HCT116 (cell line): ENCODE measurements at regions not wholly inside any gene's neighbourhood (a gene's known extent, or its start where the extent isn't known, plus 50 kb on each side); places are given as distances from the start of the nearest gene placed in this dataset.

Experiments used
- ATAC-seq: fragments of 200-7000 bp; cut with Tn5 transposase; 2 replicates; pipeline ENCODE4 v1.9.1; 2020; ENCODE audit warnings: mild to moderate bottlenecking, moderate library complexity
- BruUV-seq: library from RNA; stranded (reverse); fragments of 400-500 nt; replicated peaks from 2 replicates; lab custom pipeline; 2021; lab: Mats Ljungman, UMichigan
- CTCF ChIA-PET: fragments of 300-600 bp; sonication (Branson Sonifier 250); formaldehyde crosslinking; loops from one replicate; lab custom pipeline; 2021; ENCODE audit warnings: antibody characterized with exemption; lab: Charles Lee
- POLR2A ChIA-PET: fragments of 300-600, 350-600 bp; sonication (Branson Sonifier 250); formaldehyde crosslinking; loops from one replicate; lab custom pipeline; 2021; ENCODE audit warnings: antibody characterized with exemption; lab: Charles Lee
- RAD21 ChIA-PET, 2 experiments: fragments of 300-600 bp; sonication (Branson Sonifier 250); formaldehyde crosslinking; loops; one replicate each; lab custom pipeline; 2023; ENCODE audit warnings: low total read pairs in 2 of 2; ENCODE audit not compliant: uncharacterized antibody in 2 of 2, unreplicated experiment in 2 of 2, low non-redundant PET in 1 of 2; lab: Charles Lee
- DNase-seq: peaks from one replicate; pipeline ENCODE4 v3.0.0-alpha.2; 2010; ENCODE audit warnings: low read depth, low spot score
- H2AFZ ChIP-seq: fragments of 200-600 bp; shearing (Covaris generic), sonication (generic); 2 replicates; pipeline ENCODE4 v1.6.1; 2017; ENCODE audit warnings: low read depth, mixed run types, mixed read lengths, antibody characterized with exemption, low read length; ENCODE audit not compliant: poor library complexity, severe bottlenecking
- H3K27ac ChIP-seq: 2 replicates; pipeline ENCODE4 v1.5.1; 2012; ENCODE audit warnings: low read depth, low read length
- H3K27me3 ChIP-seq: fragments of 200-600 bp; sonication (generic); 2 replicates; pipeline ENCODE4 v1.6.1; 2016; ENCODE audit warnings: mixed run types, low read length, mixed read lengths; ENCODE audit not compliant: insufficient read depth
- H3K36me3 ChIP-seq, 2 experiments: fragments of 200-500 bp in 1 of 2; fragments of 200-600 bp in 1 of 2; sonication (Bioruptor generic) in 1 of 2; sonication (generic) in 1 of 2; 2 replicates each; pipeline versions ENCODE4 v1.5.1 to v1.6.1; 2014 to 2016; ENCODE audit warnings: low read length in 2 of 2, inconsistent platforms in 1 of 2, mixed read lengths in 1 of 2, mixed run types in 1 of 2; ENCODE audit not compliant: insufficient read depth in 2 of 2, control insufficient read depth in 1 of 2
- H3K4me1 ChIP-seq, 2 experiments: fragments of 200-600 bp in 1 of 2; sonication (generic) in 1 of 2; 2 replicates each; pipeline versions ENCODE4 v1.5.1 to v1.6.1; 2012 to 2017; ENCODE audit warnings: low read length in 2 of 2, inconsistent platforms in 1 of 2, mild to moderate bottlenecking in 1 of 2, mixed read lengths in 1 of 2, mixed run types in 1 of 2, moderate library complexity in 1 of 2; ENCODE audit not compliant: insufficient read depth in 2 of 2, control insufficient read depth in 1 of 2
- H3K4me2 ChIP-seq: fragments of 200-600 bp; sonication (generic); 2 replicates; pipeline ENCODE4 v1.6.1; 2017; ENCODE audit warnings: mixed run types, low read length, mixed read lengths
- H3K4me3 ChIP-seq, 2 experiments: fragments of 200-600 bp in 1 of 2; sonication (generic) in 1 of 2; replicated peaks in 1 of 2; 2 replicates each; pipeline ENCODE4 v1.5.1; 2011 to 2016; ENCODE audit warnings: low read length in 2 of 2, control low read depth in 1 of 2, low read depth in 1 of 2, mild to moderate bottlenecking in 1 of 2, mixed read lengths in 1 of 2, mixed run types in 1 of 2
- H3K79me2 ChIP-seq: fragments of 200-600 bp; sonication (generic); 2 replicates; pipeline ENCODE4 v1.6.1; 2017; ENCODE audit warnings: mild to moderate bottlenecking, mixed run types, low read length, moderate library complexity, mixed read lengths; ENCODE audit not compliant: insufficient read depth
- H3K9ac ChIP-seq: fragments of 200-600 bp; sonication (generic); 2 replicates; pipeline ENCODE4 v1.6.1; 2016; ENCODE audit warnings: low read length, mixed read lengths
- H3K9me2 ChIP-seq: fragments of 200-600 bp; sonication (generic), shearing (Covaris generic); 2 replicates; pipeline ENCODE4 v1.6.1; 2017; ENCODE audit warnings: mixed run types, mild to moderate bottlenecking, moderate library complexity; ENCODE audit not compliant: insufficient read depth
- H3K9me3 ChIP-seq, 2 experiments: fragments of 200-500 bp in 1 of 2; fragments of 200-600 bp in 1 of 2; sonication (Bioruptor generic) in 1 of 2; sonication (generic) in 1 of 2; 2 replicates each; pipeline ENCODE4 v1.6.1; 2014 to 2017; ENCODE audit warnings: low read length in 2 of 2, mixed read lengths in 2 of 2, inconsistent platforms in 1 of 2, low read depth in 1 of 2, mild to moderate bottlenecking in 1 of 2, mixed run types in 1 of 2, moderate library complexity in 1 of 2; ENCODE audit not compliant: control insufficient read depth in 1 of 2, insufficient read depth in 1 of 2
- H4K20me1 ChIP-seq: fragments of 200-600 bp; sonication (generic), shearing (Covaris generic); 2 replicates; pipeline ENCODE4 v1.6.1; 2017; ENCODE audit warnings: mixed run types, mild to moderate bottlenecking, moderate library complexity; ENCODE audit not compliant: insufficient read depth
- ELF1 ChIP-seq: IDR thresholded peaks from 2 replicates; pipeline ENCODE4 v1.6.1; 2012; ENCODE audit warnings: low read depth, borderline replicate concordance
- FOSL1 ChIP-seq: IDR thresholded peaks from 2 replicates; pipeline ENCODE4 v1.6.1; 2012; ENCODE audit warnings: low read depth
- ZFX ChIP-seq: fragments of 450-650 bp; IDR thresholded peaks from 2 replicates; pipeline ENCODE4 v1.6.1; 2017
- ZNF274 ChIP-seq: fragments of 200-500 bp; sonication (Bioruptor generic); IDR thresholded peaks from 2 replicates; pipeline ENCODE4 v1.6.1; 2014; ENCODE audit warnings: mild to moderate bottlenecking, low read depth, low read length, inconsistent platforms
- intact Hi-C: fragments of 100-400 bp; cut with micrococcal nuclease; formaldehyde crosslinking; loops from 2 replicates; pipeline ENCODE4 v1.10.0; 2022
- TF ChIP-seq, protein P1 (sequence below): IDR thresholded peaks from 2 replicates; pipeline ENCODE4 v1.6.1; 2011; ENCODE audit warnings: mild to moderate bottlenecking, low read length, moderate library complexity; ENCODE audit not compliant: insufficient replicate concordance; ENCODE audit errors: extremely low read depth
- TF ChIP-seq, protein P2 (sequence below), 3 experiments: fragments of 200-600 bp in 1 of 3; sonication (generic) in 1 of 3; IDR thresholded peaks in 2 of 3; conservative IDR thresholded peaks in 1 of 3; 2 replicates each; pipeline ENCODE4 v1.5.1; 2012 to 2017; ENCODE audit warnings: low read depth in 2 of 3, low read length in 2 of 3, antibody characterized with exemption in 1 of 3, borderline replicate concordance in 1 of 3, control low read depth in 1 of 3, mild to moderate bottlenecking in 1 of 3, mixed read lengths in 1 of 3, mixed run types in 1 of 3, moderate library complexity in 1 of 3; ENCODE audit not compliant: insufficient read depth in 1 of 3

DNA sequence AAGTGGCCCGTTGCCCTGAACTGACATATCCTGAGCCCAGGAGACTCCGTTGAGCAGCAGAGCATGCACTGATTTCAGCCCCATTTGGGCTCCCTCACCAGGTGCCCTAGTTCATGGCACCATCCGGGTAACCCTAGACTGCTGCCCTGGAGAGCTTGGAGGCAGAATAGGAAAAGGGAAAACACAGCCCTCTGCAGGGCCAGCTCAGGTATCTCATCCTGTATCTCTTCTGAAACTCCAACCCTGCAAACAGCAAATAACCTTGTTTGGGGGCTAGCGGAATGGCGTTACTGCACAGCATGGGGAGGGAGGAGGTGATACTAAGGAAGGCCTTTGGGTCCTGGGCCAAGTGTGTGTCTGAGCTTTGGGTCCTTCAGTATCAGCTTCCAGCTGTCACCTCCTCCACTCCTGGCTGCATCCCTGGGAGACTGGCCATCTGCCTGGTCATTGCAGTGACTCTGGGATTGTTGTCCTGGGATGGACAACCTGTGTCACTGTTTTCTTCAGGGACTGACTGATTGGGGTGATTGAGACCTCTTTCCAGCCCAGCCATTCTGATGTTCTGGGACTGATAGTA, 233.8 kb upstream of the SKOR2 start:
- RAD21 ChIA-PET: no interaction called here
- Histone ChIP-seq H3K27me3 (peaks cover 67% of the 10 kb centered on the region), H4K20me1 (no peaks in the 10 kb centered on the region), H3K9me2 (no peaks in the 10 kb centered on the region), H3K4me2 (no peak overlapping the region), H3K27ac (no peak overlapping the region), H3K79me2 (no peaks in the 10 kb centered on the region), H3K9ac (no peak overlapping the region), H2AFZ (no peak overlapping the region), H3K9me3 (no peaks in the 10 kb centered on the region), H3K4me3 (no peak overlapping the region), H3K36me3 (no peaks in the 10 kb centered on the region), H3K4me1 (no peaks in the 10 kb centered on the region)
- ATAC-seq (no peak), DNase-seq (no peak)
- intact Hi-C loops: no loop called here
- no TSS peak for BruUV-seq
- CTCF ChIA-PET: no interaction called here
- TF ChIP-seq ZFX (no peak), ZNF274 (no peak), FOSL1 (no peak), ELF1 (no peak)
- TF ChIP-seq, protein P1, sequence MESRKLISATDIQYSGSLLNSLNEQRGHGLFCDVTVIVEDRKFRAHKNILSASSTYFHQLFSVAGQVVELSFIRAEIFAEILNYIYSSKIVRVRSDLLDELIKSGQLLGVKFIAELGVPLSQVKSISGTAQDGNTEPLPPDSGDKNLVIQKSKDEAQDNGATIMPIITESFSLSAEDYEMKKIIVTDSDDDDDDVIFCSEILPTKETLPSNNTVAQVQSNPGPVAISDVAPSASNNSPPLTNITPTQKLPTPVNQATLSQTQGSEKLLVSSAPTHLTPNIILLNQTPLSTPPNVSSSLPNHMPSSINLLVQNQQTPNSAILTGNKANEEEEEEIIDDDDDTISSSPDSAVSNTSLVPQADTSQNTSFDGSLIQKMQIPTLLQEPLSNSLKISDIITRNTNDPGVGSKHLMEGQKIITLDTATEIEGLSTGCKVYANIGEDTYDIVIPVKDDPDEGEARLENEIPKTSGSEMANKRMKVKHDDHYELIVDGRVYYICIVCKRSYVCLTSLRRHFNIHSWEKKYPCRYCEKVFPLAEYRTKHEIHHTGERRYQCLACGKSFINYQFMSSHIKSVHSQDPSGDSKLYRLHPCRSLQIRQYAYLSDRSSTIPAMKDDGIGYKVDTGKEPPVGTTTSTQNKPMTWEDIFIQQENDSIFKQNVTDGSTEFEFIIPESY: no peak
- TF ChIP-seq, protein P2, sequence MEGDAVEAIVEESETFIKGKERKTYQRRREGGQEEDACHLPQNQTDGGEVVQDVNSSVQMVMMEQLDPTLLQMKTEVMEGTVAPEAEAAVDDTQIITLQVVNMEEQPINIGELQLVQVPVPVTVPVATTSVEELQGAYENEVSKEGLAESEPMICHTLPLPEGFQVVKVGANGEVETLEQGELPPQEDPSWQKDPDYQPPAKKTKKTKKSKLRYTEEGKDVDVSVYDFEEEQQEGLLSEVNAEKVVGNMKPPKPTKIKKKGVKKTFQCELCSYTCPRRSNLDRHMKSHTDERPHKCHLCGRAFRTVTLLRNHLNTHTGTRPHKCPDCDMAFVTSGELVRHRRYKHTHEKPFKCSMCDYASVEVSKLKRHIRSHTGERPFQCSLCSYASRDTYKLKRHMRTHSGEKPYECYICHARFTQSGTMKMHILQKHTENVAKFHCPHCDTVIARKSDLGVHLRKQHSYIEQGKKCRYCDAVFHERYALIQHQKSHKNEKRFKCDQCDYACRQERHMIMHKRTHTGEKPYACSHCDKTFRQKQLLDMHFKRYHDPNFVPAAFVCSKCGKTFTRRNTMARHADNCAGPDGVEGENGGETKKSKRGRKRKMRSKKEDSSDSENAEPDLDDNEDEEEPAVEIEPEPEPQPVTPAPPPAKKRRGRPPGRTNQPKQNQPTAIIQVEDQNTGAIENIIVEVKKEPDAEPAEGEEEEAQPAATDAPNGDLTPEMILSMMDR (IDR thresholded peaks at IDR 0.05 in 2 of 3, conservative IDR thresholded peaks at IDR 0.05 in 1 of 3; ENCODE audit: borderline replicate concordance in 1 of 3, insufficient read depth in 1 of 3, low read depth in 2 of 3, low read length in 2 of 3): no peak
- POLR2A ChIA-PET: no interaction called here
